HCT116 (cell line): ENCODE measurements at regions not wholly inside any gene's neighbourhood (a gene's known extent, or its start where the extent isn't known, plus 50 kb on each side); places are given as distances from the start of the nearest gene placed in this dataset.

Source experiments
- ATAC-seq: fragments of 200-7000 bp; cut with Tn5 transposase; 2 replicates; pipeline ENCODE4 v1.9.1; 2020; ENCODE audit warnings: mild to moderate bottlenecking, moderate library complexity
- BruUV-seq: library from RNA; stranded (reverse); fragments of 400-500 nt; replicated peaks from 2 replicates; lab custom pipeline; 2021; lab: Mats Ljungman, UMichigan
- CTCF ChIA-PET: fragments of 300-600 bp; sonication (Branson Sonifier 250); formaldehyde crosslinking; loops from one replicate; lab custom pipeline; 2021; ENCODE audit warnings: antibody characterized with exemption; lab: Charles Lee
- POLR2A ChIA-PET: fragments of 300-600, 350-600 bp; sonication (Branson Sonifier 250); formaldehyde crosslinking; loops from one replicate; lab custom pipeline; 2021; ENCODE audit warnings: antibody characterized with exemption; lab: Charles Lee
- RAD21 ChIA-PET, 2 experiments: fragments of 300-600 bp; sonication (Branson Sonifier 250); formaldehyde crosslinking; loops; one replicate each; lab custom pipeline; 2023; ENCODE audit warnings: low total read pairs in 2 of 2; ENCODE audit not compliant: uncharacterized antibody in 2 of 2, unreplicated experiment in 2 of 2, low non-redundant PET in 1 of 2; lab: Charles Lee
- DNase-seq: peaks from one replicate; pipeline ENCODE4 v3.0.0-alpha.2; 2010; ENCODE audit warnings: low read depth, low spot score
- H2AFZ ChIP-seq: fragments of 200-600 bp; shearing (Covaris generic), sonication (generic); 2 replicates; pipeline ENCODE4 v1.6.1; 2017; ENCODE audit warnings: low read depth, mixed run types, mixed read lengths, antibody characterized with exemption, low read length; ENCODE audit not compliant: poor library complexity, severe bottlenecking
- H3K27ac ChIP-seq: 2 replicates; pipeline ENCODE4 v1.5.1; 2012; ENCODE audit warnings: low read depth, low read length
- H3K27me3 ChIP-seq: fragments of 200-600 bp; sonication (generic); 2 replicates; pipeline ENCODE4 v1.6.1; 2016; ENCODE audit warnings: mixed run types, low read length, mixed read lengths; ENCODE audit not compliant: insufficient read depth
- H3K36me3 ChIP-seq, 2 experiments: fragments of 200-500 bp in 1 of 2; fragments of 200-600 bp in 1 of 2; sonication (Bioruptor generic) in 1 of 2; sonication (generic) in 1 of 2; 2 replicates each; pipeline versions ENCODE4 v1.5.1 to v1.6.1; 2014 to 2016; ENCODE audit warnings: low read length in 2 of 2, inconsistent platforms in 1 of 2, mixed read lengths in 1 of 2, mixed run types in 1 of 2; ENCODE audit not compliant: insufficient read depth in 2 of 2, control insufficient read depth in 1 of 2
- H3K4me1 ChIP-seq, 2 experiments: fragments of 200-600 bp in 1 of 2; sonication (generic) in 1 of 2; 2 replicates each; pipeline versions ENCODE4 v1.5.1 to v1.6.1; 2012 to 2017; ENCODE audit warnings: low read length in 2 of 2, inconsistent platforms in 1 of 2, mild to moderate bottlenecking in 1 of 2, mixed read lengths in 1 of 2, mixed run types in 1 of 2, moderate library complexity in 1 of 2; ENCODE audit not compliant: insufficient read depth in 2 of 2, control insufficient read depth in 1 of 2
- H3K4me2 ChIP-seq: fragments of 200-600 bp; sonication (generic); 2 replicates; pipeline ENCODE4 v1.6.1; 2017; ENCODE audit warnings: mixed run types, low read length, mixed read lengths
- H3K4me3 ChIP-seq, 2 experiments: fragments of 200-600 bp in 1 of 2; sonication (generic) in 1 of 2; replicated peaks in 1 of 2; 2 replicates each; pipeline ENCODE4 v1.5.1; 2011 to 2016; ENCODE audit warnings: low read length in 2 of 2, control low read depth in 1 of 2, low read depth in 1 of 2, mild to moderate bottlenecking in 1 of 2, mixed read lengths in 1 of 2, mixed run types in 1 of 2
- H3K79me2 ChIP-seq: fragments of 200-600 bp; sonication (generic); 2 replicates; pipeline ENCODE4 v1.6.1; 2017; ENCODE audit warnings: mild to moderate bottlenecking, mixed run types, low read length, moderate library complexity, mixed read lengths; ENCODE audit not compliant: insufficient read depth
- H3K9ac ChIP-seq: fragments of 200-600 bp; sonication (generic); 2 replicates; pipeline ENCODE4 v1.6.1; 2016; ENCODE audit warnings: low read length, mixed read lengths
- H3K9me2 ChIP-seq: fragments of 200-600 bp; sonication (generic), shearing (Covaris generic); 2 replicates; pipeline ENCODE4 v1.6.1; 2017; ENCODE audit warnings: mixed run types, mild to moderate bottlenecking, moderate library complexity; ENCODE audit not compliant: insufficient read depth
- H3K9me3 ChIP-seq, 2 experiments: fragments of 200-500 bp in 1 of 2; fragments of 200-600 bp in 1 of 2; sonication (Bioruptor generic) in 1 of 2; sonication (generic) in 1 of 2; 2 replicates each; pipeline ENCODE4 v1.6.1; 2014 to 2017; ENCODE audit warnings: low read length in 2 of 2, mixed read lengths in 2 of 2, inconsistent platforms in 1 of 2, low read depth in 1 of 2, mild to moderate bottlenecking in 1 of 2, mixed run types in 1 of 2, moderate library complexity in 1 of 2; ENCODE audit not compliant: control insufficient read depth in 1 of 2, insufficient read depth in 1 of 2
- H4K20me1 ChIP-seq: fragments of 200-600 bp; sonication (generic), shearing (Covaris generic); 2 replicates; pipeline ENCODE4 v1.6.1; 2017; ENCODE audit warnings: mixed run types, mild to moderate bottlenecking, moderate library complexity; ENCODE audit not compliant: insufficient read depth
- CBX3 ChIP-seq: IDR thresholded peaks from 2 replicates; pipeline ENCODE4 v1.6.1; 2012; ENCODE audit warnings: low read depth
- CEBPB ChIP-seq: IDR thresholded peaks from 2 replicates; pipeline ENCODE4 v1.6.1; 2012; ENCODE audit warnings: low read depth
- FOSL1 ChIP-seq: IDR thresholded peaks from 2 replicates; pipeline ENCODE4 v1.6.1; 2012; ENCODE audit warnings: low read depth
- JUND ChIP-seq: IDR thresholded peaks from 2 replicates; pipeline ENCODE4 v1.6.1; 2012
- POLR2A ChIP-seq: IDR thresholded peaks from 2 replicates; pipeline ENCODE4 v1.7.0; 2011; ENCODE audit warnings: borderline replicate concordance; ENCODE audit not compliant: insufficient read depth, insufficient read length; ENCODE audit errors: extremely low read depth
- POLR2AphosphoS5 ChIP-seq: IDR thresholded peaks from 2 replicates; pipeline ENCODE4 v1.6.1; 2011; ENCODE audit warnings: mild to moderate bottlenecking, low read depth, low read length, moderate library complexity
- SP1 ChIP-seq: IDR thresholded peaks from 2 replicates; pipeline ENCODE4 v1.6.1; 2012; ENCODE audit warnings: low read depth
- TCF7L2 ChIP-seq: IDR thresholded peaks from 2 replicates; pipeline ENCODE4 v1.7.0; 2011; ENCODE audit warnings: borderline replicate concordance, inconsistent platforms; ENCODE audit not compliant: insufficient read depth, insufficient read length; ENCODE audit errors: extremely low read depth
- YY1 ChIP-seq: IDR thresholded peaks from 2 replicates; pipeline ENCODE4 v1.6.1; 2011; ENCODE audit warnings: low read length, low read depth, moderate library complexity, mild to moderate bottlenecking; ENCODE audit not compliant: insufficient replicate concordance; ENCODE audit errors: extremely low read depth
- ZFX ChIP-seq: fragments of 450-650 bp; IDR thresholded peaks from 2 replicates; pipeline ENCODE4 v1.6.1; 2017
- intact Hi-C: fragments of 100-400 bp; cut with micrococcal nuclease; formaldehyde crosslinking; loops from 2 replicates; pipeline ENCODE4 v1.10.0; 2022
- TF ChIP-seq, protein P1 (sequence below), 3 experiments: fragments of 200-600 bp in 1 of 3; sonication (generic) in 1 of 3; IDR thresholded peaks in 2 of 3; conservative IDR thresholded peaks in 1 of 3; 2 replicates each; pipeline ENCODE4 v1.5.1; 2012 to 2017; ENCODE audit warnings: low read depth in 2 of 3, low read length in 2 of 3, antibody characterized with exemption in 1 of 3, borderline replicate concordance in 1 of 3, control low read depth in 1 of 3, mild to moderate bottlenecking in 1 of 3, mixed read lengths in 1 of 3, mixed run types in 1 of 3, moderate library complexity in 1 of 3; ENCODE audit not compliant: insufficient read depth in 1 of 3
- TF ChIP-seq, protein P2 (sequence below): IDR thresholded peaks from 2 replicates; pipeline ENCODE4 v1.6.1; 2012

DNA sequence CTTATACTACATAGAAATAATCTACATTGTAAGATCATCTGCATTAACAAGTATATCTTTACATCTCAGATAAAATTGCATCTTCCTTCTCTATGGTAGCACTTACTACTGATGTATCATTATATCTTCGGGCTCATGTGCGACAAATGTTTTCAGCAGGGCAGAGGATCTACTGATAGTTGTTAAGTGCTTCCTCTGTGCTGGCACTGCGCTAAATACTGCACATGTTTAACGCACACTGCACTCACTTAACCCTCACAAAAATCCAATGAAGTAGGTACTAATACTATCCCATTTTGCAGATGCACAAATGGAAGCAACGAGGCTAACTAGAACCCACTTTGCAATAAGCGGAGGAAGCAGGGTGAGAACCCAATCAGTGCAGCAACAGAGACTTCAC, 75.6 kb upstream of the USP25 start:
- Histone ChIP-seq H3K9me3 (no peaks in the 10 kb centered on the region), H3K79me2 (no peaks in the 10 kb centered on the region), H3K9me2 (no peaks in the 10 kb centered on the region), H3K27me3 (no peaks in the 10 kb centered on the region), H3K36me3 (no peaks in the 10 kb centered on the region), H3K27ac (no peak overlapping the region), H2AFZ (no peak overlapping the region), H3K9ac (no peak overlapping the region), H3K4me3 (no peak overlapping the region), H4K20me1 (no peaks in the 10 kb centered on the region), H3K4me1 (no peaks in the 10 kb centered on the region), H3K4me2 (no peak overlapping the region)
- POLR2A ChIA-PET = no interaction called here
- BruUV-seq = no TSS peak
- intact Hi-C loops = no loop called here
- TF ChIP-seq POLR2AphosphoS5 = no peak
- TF ChIP-seq CEBPB = no peak
- TF ChIP-seq POLR2A = no peak
- no peak for TF ChIP-seq YY1
- TF ChIP-seq JUND = no peak
- TF ChIP-seq CBX3 = no peak
- TF ChIP-seq, protein P1, sequence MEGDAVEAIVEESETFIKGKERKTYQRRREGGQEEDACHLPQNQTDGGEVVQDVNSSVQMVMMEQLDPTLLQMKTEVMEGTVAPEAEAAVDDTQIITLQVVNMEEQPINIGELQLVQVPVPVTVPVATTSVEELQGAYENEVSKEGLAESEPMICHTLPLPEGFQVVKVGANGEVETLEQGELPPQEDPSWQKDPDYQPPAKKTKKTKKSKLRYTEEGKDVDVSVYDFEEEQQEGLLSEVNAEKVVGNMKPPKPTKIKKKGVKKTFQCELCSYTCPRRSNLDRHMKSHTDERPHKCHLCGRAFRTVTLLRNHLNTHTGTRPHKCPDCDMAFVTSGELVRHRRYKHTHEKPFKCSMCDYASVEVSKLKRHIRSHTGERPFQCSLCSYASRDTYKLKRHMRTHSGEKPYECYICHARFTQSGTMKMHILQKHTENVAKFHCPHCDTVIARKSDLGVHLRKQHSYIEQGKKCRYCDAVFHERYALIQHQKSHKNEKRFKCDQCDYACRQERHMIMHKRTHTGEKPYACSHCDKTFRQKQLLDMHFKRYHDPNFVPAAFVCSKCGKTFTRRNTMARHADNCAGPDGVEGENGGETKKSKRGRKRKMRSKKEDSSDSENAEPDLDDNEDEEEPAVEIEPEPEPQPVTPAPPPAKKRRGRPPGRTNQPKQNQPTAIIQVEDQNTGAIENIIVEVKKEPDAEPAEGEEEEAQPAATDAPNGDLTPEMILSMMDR (IDR thresholded peaks at IDR 0.05 in 2 of 3, conservative IDR thresholded peaks at IDR 0.05 in 1 of 3; ENCODE audit: borderline replicate concordance in 1 of 3, insufficient read depth in 1 of 3, low read depth in 2 of 3, low read length in 2 of 3) = no peak
- no peak for TF ChIP-seq ZFX
- TF ChIP-seq FOSL1 = no peak
- TF ChIP-seq TCF7L2 = no peak
- TF ChIP-seq, protein P2, sequence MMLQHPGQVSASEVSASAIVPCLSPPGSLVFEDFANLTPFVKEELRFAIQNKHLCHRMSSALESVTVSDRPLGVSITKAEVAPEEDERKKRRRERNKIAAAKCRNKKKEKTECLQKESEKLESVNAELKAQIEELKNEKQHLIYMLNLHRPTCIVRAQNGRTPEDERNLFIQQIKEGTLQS = no peak
- TF ChIP-seq SP1 = no peak
- no peak for ATAC-seq
- DNase-seq = no peak
- RAD21 ChIA-PET = no interaction called here
- CTCF ChIA-PET = no interaction called here
